PFSK-1 (cell line): ENCODE measurements at regions not wholly inside any gene's neighbourhood (a gene's known extent, or its start where the extent isn't known, plus 50 kb on each side); places are given as distances from the start of the nearest gene placed in this dataset.

Source experiments
- FOXP2 ChIP-seq: optimal IDR thresholded peaks from 2 replicates; pipeline ENCODE3; 2011; ENCODE audit warnings: borderline replicate concordance, control low read depth, inconsistent platforms; ENCODE audit not compliant: insufficient read depth; ENCODE audit errors: extremely low read length, extremely low read depth
- POLR2AphosphoS5 ChIP-seq: IDR thresholded peaks from 2 replicates; pipeline ENCODE4 v1.6.1; 2012; ENCODE audit warnings: low read depth, mild to moderate bottlenecking, control low read depth, low read length, moderate library complexity
- REST ChIP-seq, 2 experiments: IDR thresholded peaks; 2 replicates each; pipeline versions ENCODE4 v1.6.1 to v1.8.0; 2011 to 2012; ENCODE audit warnings: low read depth in 2 of 2, low read length in 2 of 2, control low read depth in 1 of 2, inconsistent platforms in 1 of 2, mild to moderate bottlenecking in 1 of 2, moderate library complexity in 1 of 2; ENCODE audit not compliant: insufficient read depth in 1 of 2
- SIN3A ChIP-seq: IDR thresholded peaks from 2 replicates; pipeline ENCODE4 v1.6.1; 2012; ENCODE audit warnings: mild to moderate bottlenecking, low read length, moderate library complexity, borderline replicate concordance; ENCODE audit not compliant: insufficient read depth
- TAF1 ChIP-seq: IDR thresholded peaks from 2 replicates; pipeline ENCODE4 v1.6.1; 2012; ENCODE audit warnings: low read length, control low read depth, borderline replicate concordance; ENCODE audit not compliant: insufficient read depth

DNA sequence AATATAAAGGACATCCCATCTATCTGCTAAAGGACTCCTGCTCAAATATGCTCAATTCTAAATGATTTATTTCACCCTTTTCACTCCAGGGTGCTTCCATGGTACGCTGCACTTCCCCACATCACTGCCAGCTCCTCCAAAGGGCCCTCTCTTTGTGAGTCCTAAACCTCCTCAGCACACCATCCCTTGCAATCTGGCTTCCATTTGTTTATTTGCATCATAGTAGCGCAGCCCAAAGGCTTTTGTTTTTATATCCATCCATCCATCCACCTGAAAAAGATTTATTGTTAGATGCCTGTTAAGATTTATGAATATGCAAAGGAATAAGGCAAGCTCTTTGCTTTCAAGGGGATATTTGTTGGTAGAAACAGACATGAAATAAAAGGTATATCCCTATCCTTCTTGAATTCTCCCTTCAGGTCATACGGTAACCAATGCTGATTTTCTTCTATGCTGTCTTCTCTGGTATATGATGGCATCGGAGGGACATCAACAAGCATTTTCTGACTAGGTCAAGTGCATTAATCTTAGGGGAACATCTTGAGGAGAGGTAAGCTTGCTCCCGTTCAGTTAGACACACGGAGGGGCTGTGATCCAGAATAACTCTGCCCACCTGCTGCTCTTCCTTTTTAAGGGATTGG, 397.6 kb downstream of the LIG4 start:
- TF ChIP-seq POLR2AphosphoS5, result no peak
- TF ChIP-seq REST (IDR thresholded peaks at IDR 0.05; ENCODE audit: insufficient read depth in 1 of 2, low read depth in 2 of 2, low read length in 2 of 2), result no peak
- TF ChIP-seq SIN3A, result no peak
- TF ChIP-seq FOXP2, result no peak
- no peak for TF ChIP-seq TAF1

DNA sequence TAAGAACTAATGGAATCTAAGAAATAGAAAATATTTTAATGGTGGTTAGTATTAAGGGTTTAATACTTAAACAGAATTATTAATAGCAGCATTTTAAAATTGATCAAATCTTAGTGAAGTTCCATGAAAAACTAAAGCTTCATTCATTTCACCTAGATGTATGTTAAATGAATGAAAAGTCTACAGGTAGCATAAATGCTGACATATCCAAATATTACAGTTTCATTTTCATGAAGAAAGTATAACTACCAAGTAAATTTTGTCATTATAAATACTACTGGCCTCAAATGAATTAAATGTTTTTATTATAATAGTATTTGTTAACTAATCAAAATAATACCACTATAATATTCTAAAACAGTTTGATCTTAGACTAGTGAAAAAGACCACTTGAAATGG, 403.3 kb downstream of the LIG4 start:
- TF ChIP-seq FOXP2 (no peak), TAF1 (no peak), POLR2AphosphoS5 (no peak), REST (IDR thresholded peaks at IDR 0.05; ENCODE audit: insufficient read depth in 1 of 2, low read depth in 2 of 2, low read length in 2 of 2) (no peak), SIN3A (no peak)

DNA sequence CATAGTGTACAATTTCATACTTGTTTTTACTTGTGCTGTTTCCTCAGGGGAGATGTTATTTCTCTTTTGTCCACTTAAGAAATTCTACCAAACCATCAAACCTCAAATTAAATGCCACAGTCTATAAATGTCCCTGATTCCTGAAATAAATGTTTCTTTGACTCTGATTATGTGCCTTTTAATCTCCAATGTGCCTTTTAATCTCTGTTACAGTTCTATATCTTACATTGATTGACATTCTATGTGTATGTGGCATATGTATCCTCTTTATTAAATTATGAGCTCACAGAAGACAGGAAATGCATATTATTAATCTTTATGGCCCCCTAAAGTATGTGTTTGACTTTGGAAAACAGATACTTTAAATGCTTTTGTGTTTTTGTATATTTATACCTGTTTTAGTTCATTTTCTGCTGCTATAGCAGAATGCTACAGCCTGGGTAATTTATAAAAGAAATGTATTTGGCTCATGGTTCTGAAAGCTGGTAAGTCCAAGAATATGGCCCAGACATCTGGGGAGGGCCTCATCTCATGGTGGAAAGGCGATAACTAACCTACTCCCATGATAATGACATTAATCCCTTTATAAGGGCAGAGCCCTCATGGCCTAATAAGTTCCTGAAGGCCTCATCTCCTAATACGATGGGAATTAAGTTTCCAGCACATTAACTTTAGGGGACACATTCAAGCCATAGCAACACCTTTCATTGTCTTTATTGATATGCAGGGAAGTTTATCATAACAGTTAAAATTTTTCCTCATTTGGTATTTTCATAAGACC, 403.9 kb downstream of the LIG4 start:
- no peak for TF ChIP-seq REST (IDR thresholded peaks at IDR 0.05; ENCODE audit: insufficient read depth in 1 of 2, low read depth in 2 of 2, low read length in 2 of 2)

DNA sequence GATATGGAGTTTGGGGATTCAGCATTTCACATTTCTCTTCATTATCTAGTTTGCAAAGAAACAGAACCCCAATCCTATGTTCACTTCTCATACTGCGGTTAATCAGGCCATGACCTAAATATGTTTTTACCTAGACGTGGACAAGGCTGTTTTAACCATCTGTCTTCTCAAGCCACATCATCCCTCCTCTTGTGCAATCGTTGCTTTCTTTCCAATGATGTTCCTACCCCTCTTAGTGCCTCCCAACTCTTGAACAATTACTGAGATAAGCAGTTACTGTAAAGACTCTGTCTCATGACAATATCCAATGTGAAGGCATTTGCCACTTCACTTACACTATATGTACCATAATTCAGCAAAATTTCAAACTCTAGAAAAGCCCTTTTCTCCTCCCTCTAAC, 406.2 kb downstream of the LIG4 start:
- TF ChIP-seq FOXP2, result no peak
- TF ChIP-seq POLR2AphosphoS5, result no peak
- no peak for TF ChIP-seq REST (IDR thresholded peaks at IDR 0.05; ENCODE audit: insufficient read depth in 1 of 2, low read depth in 2 of 2, low read length in 2 of 2)
- TF ChIP-seq TAF1, result no peak
- TF ChIP-seq SIN3A, result no peak

- TF ChIP-seq REST (IDR thresholded peaks at IDR 0.05; ENCODE audit: insufficient read depth in 1 of 2, low read depth in 2 of 2, low read length in 2 of 2) (no peak), FOXP2 (no peak), SIN3A (no peak), TAF1 (no peak), POLR2AphosphoS5 (no peak)
These were observed 406.9 kb downstream of the LIG4 start for GRCh38 chr13:107808389-107808788.
